GM13976 (cell line): ENCODE measurements at regions not wholly inside any gene's neighbourhood (a gene's known extent, or its start where the extent isn't known, plus 50 kb on each side); places are given as distances from the start of the nearest gene placed in this dataset.
A peak's percentile ranks its signal among the peaks of the same experiment; 100 is the strongest.

Source experiments
- DNase-seq: peaks from one replicate; pipeline ENCODE4 v3.0.0; 2012; ENCODE audit warnings: low spot score
- CTCF ChIP-seq: IDR thresholded peaks from 2 replicates; pipeline ENCODE4 v1.5.1; 2012; ENCODE audit warnings: borderline replicate concordance, mild to moderate bottlenecking; ENCODE audit not compliant: insufficient read depth; ENCODE audit errors: extremely low read depth, missing control alignments, control extremely low read depth
- in situ Hi-C: fragments of 300-500 bp; cut with MboI; formaldehyde crosslinking; loops from one replicate; pipeline ENCODE4 v1.12.0; 2022; ENCODE audit warnings: low sequenced_read_pairs, mixed read lengths, inconsistent platforms; ENCODE audit not compliant: unreplicated experiment

DNA sequence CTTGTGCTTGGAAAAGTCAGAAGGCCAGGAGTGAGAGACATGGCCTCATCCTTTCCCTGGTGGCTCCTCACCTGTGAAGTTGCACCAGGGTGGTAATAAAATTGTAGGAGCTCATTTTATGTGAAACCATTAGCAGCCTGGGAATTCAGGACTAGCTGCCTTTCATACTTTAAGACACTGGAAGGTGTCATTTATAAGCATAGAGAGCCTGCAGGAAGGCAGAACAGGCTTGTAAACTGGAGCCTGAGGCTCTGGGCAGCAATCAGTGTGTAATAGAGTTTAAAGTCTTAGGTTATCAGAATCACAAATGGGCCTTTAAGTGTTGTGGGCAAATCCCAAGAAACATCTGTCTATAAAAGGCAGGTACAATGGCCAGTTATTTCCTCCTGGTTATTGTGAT lies 127.2 kb downstream of the TM9SF2 start:
- DNase-seq = no peak
- in situ Hi-C loops = loop anchor here (25.0 kb wide), 1 partner anchor 609 kb away; no protein-coding TSS in a partner anchor
- no peak for TF ChIP-seq CTCF

DNA sequence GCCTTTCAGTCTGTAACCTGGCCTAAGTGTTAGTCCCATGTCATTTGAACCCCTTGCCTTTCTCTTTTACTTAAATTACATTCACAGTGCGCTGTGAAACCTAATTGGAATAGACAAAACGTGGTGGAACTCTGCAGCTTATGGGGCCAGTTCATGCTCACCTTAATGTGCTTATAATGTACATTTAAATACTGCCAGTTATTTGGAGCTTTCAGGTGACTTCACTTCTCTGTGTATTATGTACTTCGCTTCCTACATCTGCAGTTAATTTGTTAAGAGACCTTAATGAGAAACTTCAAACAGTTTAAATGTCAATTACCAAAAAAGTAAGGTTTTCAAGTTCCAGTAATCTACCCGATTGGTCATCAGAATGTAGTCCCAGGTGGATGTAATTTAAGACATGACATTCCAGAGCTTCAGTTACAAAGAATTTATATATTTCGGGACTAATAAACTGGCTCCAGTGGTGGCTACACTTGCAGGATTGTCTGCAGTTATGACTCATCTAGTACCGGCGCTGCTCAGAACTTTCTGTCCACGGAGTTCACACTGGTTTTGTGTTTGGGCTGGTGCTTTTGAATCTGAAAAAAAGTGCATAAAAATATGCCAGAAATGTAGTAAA lies 125.3 kb downstream of the TM9SF2 start:
- DNase-seq = no peak
- TF ChIP-seq CTCF = no peak
- in situ Hi-C loops = loop anchor here (25.0 kb wide), 1 partner anchor 611 kb away; no protein-coding TSS in a partner anchor

GRCh38 chr13:99624936-99625540 lies 123.8 kb downstream of the TM9SF2 start:
- in situ Hi-C loops = loop anchor here (25.0 kb wide), 1 partner anchor 612 kb away; no protein-coding TSS in a partner anchor
- no peak for TF ChIP-seq CTCF

GRCh38 chr13:99620806-99621205 lies 119.5 kb downstream of the TM9SF2 start:
- TF ChIP-seq CTCF = no peak
- DNase-seq = no peak
- in situ Hi-C loops = no loop called here

More at GRCh38 chr13:99624936-99625540, 123.8 kb downstream of the TM9SF2 start:
- DNase-seq = no peak

DNA sequence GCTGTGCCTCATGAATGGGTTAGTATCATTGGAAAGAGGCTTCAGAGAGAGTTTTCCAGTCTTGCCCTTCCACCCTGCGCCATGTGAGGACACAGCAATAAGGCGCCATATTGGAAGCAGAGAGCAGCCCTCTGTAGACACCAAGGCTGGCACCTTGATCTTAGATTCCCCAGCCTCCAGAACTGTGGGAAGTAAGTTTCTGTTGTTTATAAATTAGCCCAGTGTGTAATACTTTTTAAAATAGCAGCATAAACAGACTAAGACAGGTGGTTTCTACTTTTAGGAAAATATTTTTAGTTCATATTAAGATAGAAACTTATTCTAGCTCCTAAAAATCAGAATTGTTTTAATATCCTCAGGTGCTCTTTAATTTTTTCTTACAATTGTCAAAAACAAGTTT lies 117.9 kb downstream of the TM9SF2 start:
- in situ Hi-C loops = no loop called here
- TF ChIP-seq CTCF = no peak
- DNase-seq = no peak

- TF ChIP-seq CTCF = peak; percentile 36
- in situ Hi-C loops = no loop called here
- DNase-seq = no peak
Measured at GRCh38 chr13:99617474-99618255, 116.4 kb downstream of the TM9SF2 start.
